ENCODE measurements at regions not wholly inside any gene's neighbourhood (a gene's known extent, or its start where the extent isn't known, plus 50 kb on each side); places are given as distances from the start of the nearest gene placed in this dataset.

DNA sequence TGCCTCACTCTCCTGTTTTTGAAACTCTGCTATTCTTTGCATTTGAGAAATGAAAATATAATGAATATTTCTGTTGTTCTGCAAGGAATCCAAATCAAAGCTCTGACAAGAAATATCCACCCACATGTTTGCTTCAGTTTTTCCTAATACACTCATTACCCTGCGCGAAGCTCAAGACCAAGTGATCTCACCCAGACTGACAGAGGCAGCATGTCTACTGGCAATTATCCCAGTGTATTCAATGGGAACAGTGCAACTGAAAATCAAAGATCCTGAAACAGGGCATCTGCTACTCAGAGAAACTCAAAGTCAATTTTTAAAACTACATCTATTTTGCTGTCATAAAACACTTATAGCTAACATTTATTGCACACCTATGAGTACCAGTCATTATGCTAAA, 321.0 kb upstream of the LRRC7 start:
- H3K27me3 Mint-ChIP-seq (ENCODE audit: insufficient read depth) = no peaks in the 10 kb centered on the region
- H3K9me3 Mint-ChIP-seq = peaks cover 33% of the 10 kb centered on the region
- H3K27ac Mint-ChIP-seq = no peak overlapping the region
- no peaks in the 10 kb centered on the region for H3K4me1 Mint-ChIP-seq (ENCODE audit: low read depth)
- no peaks in the 10 kb centered on the region for H3K36me3 Mint-ChIP-seq (ENCODE audit: low read depth)
- DNase-seq = no peak
- no peak for TF ChIP-seq CTCF (IDR thresholded peaks at IDR 0.05)
- no peak overlapping the region for H3K4me3 Mint-ChIP-seq

GRCh38 chr1:69252696-69253095, 315.0 kb upstream of the LRRC7 start:
- Mint-ChIP-seq H3K36me3 (ENCODE audit: low read depth) (no peaks in the 10 kb centered on the region), H3K9me3 (peaks cover 44% of the 10 kb centered on the region), H3K27ac (no peak overlapping the region), H3K27me3 (ENCODE audit: insufficient read depth) (no peaks in the 10 kb centered on the region), H3K4me3 (no peak overlapping the region), H3K4me1 (ENCODE audit: low read depth) (no peaks in the 10 kb centered on the region)
- DNase-seq = no peak
- TF ChIP-seq CTCF (IDR thresholded peaks at IDR 0.05) = no peak

DNA sequence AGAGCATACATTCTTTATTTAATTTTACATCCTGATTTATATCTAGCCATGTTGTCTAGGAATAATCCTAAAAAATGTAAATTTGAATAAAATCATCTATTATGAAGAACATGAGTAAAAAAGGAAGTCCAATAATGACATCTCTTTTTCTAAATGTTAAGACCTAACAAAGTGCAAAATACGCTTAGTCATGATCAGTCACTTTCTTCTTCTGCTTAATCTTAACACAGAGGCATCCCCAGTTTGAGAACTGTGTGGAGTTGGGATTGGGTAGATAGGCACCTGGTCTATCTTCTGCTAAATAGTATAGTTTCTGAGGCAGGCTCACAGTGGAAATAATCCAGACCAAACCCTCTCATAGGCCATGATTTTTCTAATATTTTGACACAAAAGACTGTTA, 311.7 kb upstream of the LRRC7 start:
- no peaks in the 10 kb centered on the region for H3K36me3 Mint-ChIP-seq (ENCODE audit: low read depth)
- H3K4me1 Mint-ChIP-seq (ENCODE audit: low read depth) = no peaks in the 10 kb centered on the region
- H3K4me3 Mint-ChIP-seq = no peak overlapping the region
- H3K9me3 Mint-ChIP-seq = peaks cover 32% of the 10 kb centered on the region
- no peak overlapping the region for H3K27ac Mint-ChIP-seq
- no peak for TF ChIP-seq CTCF (IDR thresholded peaks at IDR 0.05)
- H3K27me3 Mint-ChIP-seq (ENCODE audit: insufficient read depth) = no peaks in the 10 kb centered on the region; the same call in 1 of the 2 replicates
- no peak for DNase-seq

DNA sequence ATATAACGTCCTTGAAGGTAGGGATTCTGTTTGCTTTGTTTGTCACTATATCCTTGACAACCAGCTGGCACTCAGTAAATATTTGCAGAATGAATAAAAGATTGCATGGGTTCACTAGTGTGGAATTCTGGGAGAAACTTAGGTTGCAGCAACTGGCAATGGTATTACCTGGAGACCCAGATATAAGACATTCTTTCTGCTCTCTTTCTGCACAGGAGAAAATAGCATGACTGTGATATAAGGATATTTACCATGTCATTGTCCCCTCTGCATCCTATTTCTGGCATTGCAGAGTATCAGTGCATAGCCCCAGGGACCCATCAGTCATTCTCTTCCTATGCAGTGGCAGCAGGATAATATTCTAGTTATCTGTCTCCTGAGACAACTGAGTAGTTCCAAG, 308.9 kb upstream of the LRRC7 start:
- no peaks in the 10 kb centered on the region for H3K36me3 Mint-ChIP-seq (ENCODE audit: low read depth)
- no peak overlapping the region for H3K27ac Mint-ChIP-seq
- no peak for TF ChIP-seq CTCF (IDR thresholded peaks at IDR 0.05)
- no peak for DNase-seq
- H3K4me1 Mint-ChIP-seq (ENCODE audit: low read depth) = no peaks in the 10 kb centered on the region
- H3K9me3 Mint-ChIP-seq = peaks cover 32% of the 10 kb centered on the region
- peaks cover 1% of the 10 kb centered on the region for H3K27me3 Mint-ChIP-seq (ENCODE audit: insufficient read depth)
- no peak overlapping the region for H3K4me3 Mint-ChIP-seq

GRCh38 chr1:69263921-69264391, 303.8 kb upstream of the LRRC7 start:
- no peaks in the 10 kb centered on the region for H3K36me3 Mint-ChIP-seq (ENCODE audit: low read depth)
- H3K4me3 Mint-ChIP-seq = no peak overlapping the region
- no peak for TF ChIP-seq CTCF (IDR thresholded peaks at IDR 0.05)
- H3K27ac Mint-ChIP-seq = no peak overlapping the region
- H3K27me3 Mint-ChIP-seq (ENCODE audit: insufficient read depth) = peaks cover 1% of the 10 kb centered on the region
- H3K4me1 Mint-ChIP-seq (ENCODE audit: low read depth) = no peaks in the 10 kb centered on the region
- no peak for DNase-seq
- peaks cover 38% of the 10 kb centered on the region for H3K9me3 Mint-ChIP-seq

GRCh38 chr1:69269491-69269890, 298.2 kb upstream of the LRRC7 start:
- Mint-ChIP-seq H3K27me3 (ENCODE audit: insufficient read depth) (no peaks in the 10 kb centered on the region), H3K36me3 (ENCODE audit: low read depth) (no peaks in the 10 kb centered on the region), H3K4me3 (no peak overlapping the region), H3K4me1 (ENCODE audit: low read depth) (no peaks in the 10 kb centered on the region), H3K9me3 (peaks cover 50% of the 10 kb centered on the region), H3K27ac (no peak overlapping the region)
- TF ChIP-seq CTCF (IDR thresholded peaks at IDR 0.05) = no peak
- DNase-seq = no peak
